Neural progenitor cell (in vitro differentiated cells): ENCODE measurements at regions not wholly inside any gene's neighbourhood (a gene's known extent, or its start where the extent isn't known, plus 50 kb on each side); places are given as distances from the start of the nearest gene placed in this dataset.

ENCODE experiments used
- CTCF ChIP-seq: fragments of 200-600 bp; sonication (generic); IDR thresholded peaks from 2 replicates; pipeline ENCODE4 v1.5.1; 2017; ENCODE audit warnings: antibody characterized with exemption, mild to moderate bottlenecking
- EZH2 ChIP-seq: fragments of 200-600 bp; sonication (generic); IDR thresholded peaks from 2 replicates; pipeline ENCODE4 v1.6.1; 2017; ENCODE audit warnings: antibody characterized with exemption, mild to moderate bottlenecking, moderate library complexity
- EZH2phosphoT487 ChIP-seq: fragments of 200-600 bp; sonication (generic); IDR thresholded peaks from 2 replicates; pipeline ENCODE4 v1.6.1; 2017; ENCODE audit warnings: antibody characterized with exemption

DNA sequence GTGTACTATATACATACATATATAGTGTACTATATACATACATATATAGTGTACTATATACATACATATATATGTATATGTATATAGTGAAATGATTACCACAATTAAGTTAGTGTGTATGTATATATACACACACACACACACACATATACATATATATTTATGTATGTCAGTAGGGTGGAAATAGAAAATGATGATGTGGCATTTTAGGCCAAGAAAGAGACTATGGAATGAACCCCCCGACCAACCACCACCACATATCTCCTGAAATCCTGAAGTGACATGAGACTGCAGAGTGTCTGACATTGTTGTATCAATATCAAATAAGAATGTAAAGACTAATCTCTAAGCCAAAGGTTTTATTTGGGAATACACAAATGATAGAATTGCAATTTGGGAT is 107.6 kb downstream of the RFC3 start:
- TF ChIP-seq CTCF (no peak), EZH2 (no peak), EZH2phosphoT487 (no peak)
